HEK293 (cell line): ENCODE measurements at regions not wholly inside any gene's neighbourhood (a gene's known extent, or its start where the extent isn't known, plus 50 kb on each side); places are given as distances from the start of the nearest gene placed in this dataset.

Experiments used
- CTCF ChIA-PET: fragments of 350-600 bp; formaldehyde crosslinking; extraction: SDS; loops from one replicate; lab custom pipeline; 2021; ENCODE audit warnings: antibody characterized with exemption; lab: Yijun Ruan, JAX
- POLR2A ChIA-PET: fragments of 300-600 bp; formaldehyde crosslinking; extraction: SDS; loops from one replicate; lab custom pipeline; 2020; ENCODE audit warnings: antibody characterized with exemption, inconsistent platforms; lab: Yijun Ruan, JAX
- H3K27ac ChIP-seq: fragments of 200-500 bp; sonication (Bioruptor generic); 2 replicates; pipeline ENCODE4 v1.5.1; 2014; ENCODE audit warnings: low read depth, low read length, control low read depth, inconsistent platforms; ENCODE audit errors: extremely low read depth
- H3K36me3 ChIP-seq, 2 experiments: fragments of 200-500 bp in 1 of 2; sonication (Bioruptor generic) in 1 of 2; 1 replicate in 1 of 2; 2 replicates in 1 of 2; pipeline ENCODE4 v1.5.1; 2014 to 2017; ENCODE audit warnings: inconsistent platforms in 2 of 2, low read length in 2 of 2; ENCODE audit not compliant: control insufficient read depth in 2 of 2, insufficient read depth in 1 of 2
- H3K4me1 ChIP-seq: fragments of 200-500 bp; sonication (Bioruptor generic); 2 replicates; pipeline ENCODE4 v1.5.1; 2014; ENCODE audit warnings: mild to moderate bottlenecking, low read length, inconsistent platforms; ENCODE audit not compliant: control insufficient read depth, insufficient read depth
- H3K4me3 ChIP-seq: 2 replicates; pipeline ENCODE4 v1.5.1; 2011; ENCODE audit warnings: low read depth, mild to moderate bottlenecking, control low read depth, low read length, moderate library complexity
- H3K9me3 ChIP-seq: fragments of 200-500 bp; sonication (Bioruptor generic); 2 replicates; pipeline ENCODE4 v1.5.1; 2014; ENCODE audit warnings: low read depth, low read length, inconsistent platforms; ENCODE audit not compliant: control insufficient read depth, insufficient read depth
- ELK4 ChIP-seq: IDR thresholded peaks from 2 replicates; pipeline ENCODE4 v1.6.1; 2011; ENCODE audit warnings: mild to moderate bottlenecking, low read depth, low read length, borderline replicate concordance
- GLI2 ChIP-seq: fragments of 450-650 bp; formaldehyde crosslinking; IDR thresholded peaks from 2 replicates; pipeline ENCODE4; 2017; ENCODE audit warnings: missing biosample characterization, missing genetic modification characterization, low read depth, borderline replicate concordance
- GLI4 ChIP-seq: fragments of 450-650 bp; formaldehyde crosslinking; IDR thresholded peaks from 2 replicates; pipeline ENCODE4 v1.5.1; 2016; ENCODE audit warnings: missing biosample characterization, missing genetic modification characterization
- GLIS1 ChIP-seq: fragments of 450-650 bp; formaldehyde crosslinking; IDR thresholded peaks from 2 replicates; pipeline ENCODE4 v1.5.1; 2016; ENCODE audit warnings: missing biosample characterization, missing genetic modification characterization
- HOXD13 ChIP-seq: sonication (generic); formaldehyde crosslinking; IDR thresholded peaks from 2 replicates; pipeline ENCODE4 v1.8.0; 2022; ENCODE audit warnings: missing genetic modification reagents, borderline replicate concordance
- IKZF3 ChIP-seq: fragments of 450-650 bp; IDR thresholded peaks from 2 replicates; pipeline ENCODE4 v1.5.0; 2018; ENCODE audit warnings: missing biosample characterization, mild to moderate bottlenecking, missing genetic modification characterization, moderate library complexity
- SALL2 ChIP-seq: fragments of 450-650 bp; formaldehyde crosslinking; IDR thresholded peaks from 2 replicates; pipeline ENCODE4 v1.5.0; 2017; ENCODE audit warnings: missing biosample characterization, mild to moderate bottlenecking, missing genetic modification characterization, borderline replicate concordance
- ZBTB20 ChIP-seq: fragments of 450-650 bp; formaldehyde crosslinking; IDR thresholded peaks from 2 replicates; pipeline ENCODE4 v1.5.1; 2016; ENCODE audit warnings: missing biosample characterization, missing genetic modification characterization
- ZNF148 ChIP-seq: fragments of 450-650 bp; formaldehyde crosslinking; IDR thresholded peaks from 2 replicates; pipeline ENCODE4 v1.5.0; 2017; ENCODE audit warnings: missing biosample characterization, missing genetic modification characterization, borderline replicate concordance
- ZNF18 ChIP-seq: fragments of 450-650 bp; formaldehyde crosslinking; IDR thresholded peaks from 2 replicates; pipeline ENCODE4 v1.5.1; 2016; ENCODE audit warnings: missing biosample characterization, missing genetic modification characterization
- ZNF223 ChIP-seq: fragments of 450-650 bp; formaldehyde crosslinking; IDR thresholded peaks from 2 replicates; pipeline ENCODE4 v1.5.1; 2016; ENCODE audit warnings: missing biosample characterization, missing genetic modification characterization
- ZNF280D ChIP-seq: fragments of 450-650 bp; formaldehyde crosslinking; IDR thresholded peaks from 2 replicates; pipeline ENCODE4 v1.5.1; 2016; ENCODE audit warnings: missing biosample characterization, missing genetic modification characterization
- ZNF362 ChIP-seq: fragments of 450-650 bp; formaldehyde crosslinking; IDR thresholded peaks from 2 replicates; pipeline ENCODE4 v1.5.1; 2016; ENCODE audit warnings: missing biosample characterization, missing genetic modification characterization
- ZNF596 ChIP-seq: fragments of 450-650 bp; IDR thresholded peaks from 2 replicates; pipeline ENCODE4 v1.5.0; 2018; ENCODE audit warnings: missing biosample characterization, mild to moderate bottlenecking, missing genetic modification characterization, moderate library complexity
- ZNF629 ChIP-seq: fragments of 450-650 bp; formaldehyde crosslinking; IDR thresholded peaks from 2 replicates; pipeline ENCODE4 v1.5.1; 2017; ENCODE audit warnings: missing biosample characterization, missing genetic modification characterization
- TF ChIP-seq, protein P1 (sequence below): fragments of 450-650 bp; formaldehyde crosslinking; conservative IDR thresholded peaks from 2 replicates; pipeline ENCODE4 v1.5.1; 2016; ENCODE audit warnings: low read depth, missing biosample characterization, missing genetic modification characterization
- TF ChIP-seq, protein P2 (sequence below): fragments of 450-650 bp; formaldehyde crosslinking; IDR thresholded peaks from 2 replicates; pipeline ENCODE4 v1.5.1; 2016; ENCODE audit warnings: missing biosample characterization, missing genetic modification characterization, low read depth

GRCh38 chr2:175398848-175399247, 217.3 kb upstream of the ATP5MC3 start:
- Histone ChIP-seq H3K36me3 (no peaks in the 10 kb centered on the region), H3K27ac (no peak overlapping the region), H3K9me3 (no peaks in the 10 kb centered on the region), H3K4me1 (no peaks in the 10 kb centered on the region), H3K4me3 (no peak overlapping the region)
- ChIA-PET CTCF (no interaction called here), POLR2A (no interaction called here)
- TF ChIP-seq, protein P1, sequence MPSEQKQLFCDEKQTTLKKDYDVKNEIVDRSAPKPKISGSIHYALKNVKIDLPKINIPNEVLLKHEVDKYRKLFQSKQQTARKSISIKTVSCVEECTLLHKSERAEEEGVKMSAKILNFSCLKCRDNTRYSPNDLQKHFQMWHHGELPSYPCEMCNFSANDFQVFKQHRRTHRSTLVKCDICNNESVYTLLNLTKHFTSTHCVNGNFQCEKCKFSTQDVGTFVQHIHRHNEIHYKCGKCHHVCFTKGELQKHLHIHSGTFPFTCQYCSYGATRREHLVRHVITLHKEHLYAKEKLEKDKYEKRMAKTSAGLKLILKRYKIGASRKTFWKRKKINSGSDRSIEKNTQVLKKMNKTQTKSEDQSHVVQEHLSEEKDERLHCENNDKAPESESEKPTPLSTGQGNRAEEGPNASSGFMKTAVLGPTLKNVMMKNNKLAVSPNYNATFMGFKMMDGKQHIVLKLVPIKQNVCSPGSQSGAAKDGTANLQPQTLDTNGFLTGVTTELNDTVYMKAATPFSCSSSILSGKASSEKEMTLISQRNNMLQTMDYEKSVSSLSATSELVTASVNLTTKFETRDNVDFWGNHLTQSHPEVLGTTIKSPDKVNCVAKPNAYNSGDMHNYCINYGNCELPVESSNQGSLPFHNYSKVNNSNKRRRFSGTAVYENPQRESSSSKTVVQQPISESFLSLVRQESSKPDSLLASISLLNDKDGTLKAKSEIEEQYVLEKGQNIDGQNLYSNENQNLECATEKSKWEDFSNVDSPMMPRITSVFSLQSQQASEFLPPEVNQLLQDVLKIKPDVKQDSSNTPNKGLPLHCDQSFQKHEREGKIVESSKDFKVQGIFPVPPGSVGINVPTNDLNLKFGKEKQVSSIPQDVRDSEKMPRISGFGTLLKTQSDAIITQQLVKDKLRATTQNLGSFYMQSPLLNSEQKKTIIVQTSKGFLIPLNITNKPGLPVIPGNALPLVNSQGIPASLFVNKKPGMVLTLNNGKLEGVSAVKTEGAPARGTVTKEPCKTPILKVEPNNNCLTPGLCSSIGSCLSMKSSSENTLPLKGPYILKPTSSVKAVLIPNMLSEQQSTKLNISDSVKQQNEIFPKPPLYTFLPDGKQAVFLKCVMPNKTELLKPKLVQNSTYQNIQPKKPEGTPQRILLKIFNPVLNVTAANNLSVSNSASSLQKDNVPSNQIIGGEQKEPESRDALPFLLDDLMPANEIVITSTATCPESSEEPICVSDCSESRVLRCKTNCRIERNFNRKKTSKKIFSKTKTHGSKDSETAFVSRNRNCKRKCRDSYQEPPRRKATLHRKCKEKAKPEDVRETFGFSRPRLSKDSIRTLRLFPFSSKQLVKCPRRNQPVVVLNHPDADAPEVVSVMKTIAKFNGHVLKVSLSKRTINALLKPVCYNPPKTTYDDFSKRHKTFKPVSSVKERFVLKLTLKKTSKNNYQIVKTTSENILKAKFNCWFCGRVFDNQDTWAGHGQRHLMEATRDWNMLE (tag by site-specific recombination), result no peak
- no peak for TF ChIP-seq ZNF362 (tag by site-specific recombination)
- no peak for TF ChIP-seq ZNF280D (tag by site-specific recombination)
- no peak for TF ChIP-seq IKZF3 (tag by site-specific recombination)
- TF ChIP-seq, protein P2, sequence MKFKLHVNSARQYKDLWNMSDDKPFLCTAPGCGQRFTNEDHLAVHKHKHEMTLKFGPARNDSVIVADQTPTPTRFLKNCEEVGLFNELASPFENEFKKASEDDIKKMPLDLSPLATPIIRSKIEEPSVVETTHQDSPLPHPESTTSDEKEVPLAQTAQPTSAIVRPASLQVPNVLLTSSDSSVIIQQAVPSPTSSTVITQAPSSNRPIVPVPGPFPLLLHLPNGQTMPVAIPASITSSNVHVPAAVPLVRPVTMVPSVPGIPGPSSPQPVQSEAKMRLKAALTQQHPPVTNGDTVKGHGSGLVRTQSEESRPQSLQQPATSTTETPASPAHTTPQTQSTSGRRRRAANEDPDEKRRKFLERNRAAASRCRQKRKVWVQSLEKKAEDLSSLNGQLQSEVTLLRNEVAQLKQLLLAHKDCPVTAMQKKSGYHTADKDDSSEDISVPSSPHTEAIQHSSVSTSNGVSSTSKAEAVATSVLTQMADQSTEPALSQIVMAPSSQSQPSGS, result no peak
- no peak for TF ChIP-seq ZNF629
- no peak for TF ChIP-seq ZNF18
- no peak for TF ChIP-seq ZNF148 (tag by site-specific recombination)
- no peak for TF ChIP-seq ZNF223 (tag by site-specific recombination)
- TF ChIP-seq GLIS1 (tag by site-specific recombination), result no peak
- TF ChIP-seq ZNF596 (tag by site-specific recombination), result no peak
- no peak for TF ChIP-seq GLI4 (tag by site-specific recombination)
- no peak for TF ChIP-seq ZBTB20 (tag by site-specific recombination)
- no peak for TF ChIP-seq HOXD13 (CRISPR knock-in tag)
- no peak for TF ChIP-seq SALL2 (tag by site-specific recombination)
- no peak for TF ChIP-seq GLI2 (tag by site-specific recombination)
- TF ChIP-seq ELK4, result no peak
